GM12878 (cell line): ENCODE measurements at regions not wholly inside any gene's neighbourhood (a gene's known extent, or its start where the extent isn't known, plus 50 kb on each side); places are given as distances from the start of the nearest gene placed in this dataset.

ENCODE experiments used
- ATAC-seq: fragments of 200-7000 bp; cut with Tn5 transposase; 3 replicates; pipeline ENCODE4 v1.9.1; 2020; ENCODE audit warnings: mild to moderate bottlenecking, moderate library complexity
- BruUV-seq: library from RNA; stranded (reverse); fragments of 400-500 nt; replicated peaks from 2 replicates; lab custom pipeline; 2021; lab: Mats Ljungman, UMichigan
- CTCF ChIA-PET: fragments of 300-600 bp; sonication (Branson Sonifier 250); formaldehyde crosslinking; extraction: SDS; loops from one replicate; lab custom pipeline; 2021; ENCODE audit warnings: inconsistent platforms; lab: Yijun Ruan, JAX
- POLR2A ChIA-PET: fragments of 350-600 bp; formaldehyde crosslinking; extraction: SDS; loops from one replicate; lab custom pipeline; 2021; ENCODE audit warnings: inconsistent platforms; lab: Charles Lee
- RAD21 ChIA-PET: fragments of 300-600 bp; sonication (Branson Sonifier 250); formaldehyde crosslinking; loops from one replicate; lab custom pipeline; 2023; ENCODE audit warnings: antibody characterized with exemption; ENCODE audit not compliant: unreplicated experiment; lab: Charles Lee
- SMC1A ChIA-PET: fragments of 300-600 bp; sonication (Branson Sonifier 250); formaldehyde crosslinking; loops from one replicate; lab custom pipeline; 2023; ENCODE audit not compliant: unreplicated experiment, uncharacterized antibody; lab: Charles Lee
- DNase-seq: peaks from one replicate; pipeline ENCODE4 v3.0.0-alpha.2; 2011; ENCODE audit warnings: low read depth, low spot score
- FAIRE-seq: peaks from 3 replicates; lab custom pipeline; 2011; peaks lifted over from hg19 to GRCh38; lab: Jason Lieb, UNC
- H2AFZ ChIP-seq: 2 replicates; pipeline ENCODE4 v1.6.0; 2011; ENCODE audit warnings: low read depth, low read length, control low read depth; ENCODE audit not compliant: control insufficient read depth
- H3K27ac ChIP-seq: 2 replicates; pipeline ENCODE4 v1.5.1; 2011; ENCODE audit warnings: control low read depth; ENCODE audit not compliant: control insufficient read depth, insufficient read depth
- H3K27me3 ChIP-seq, 2 experiments: replicated peaks in 1 of 2; 2 replicates each; pipeline versions ENCODE4 v1.6.0 to v1.6.1; 2011; ENCODE audit warnings: low read length in 1 of 2; ENCODE audit not compliant: control insufficient read depth in 2 of 2, insufficient read depth in 2 of 2
- H3K36me3 ChIP-seq, 2 experiments: 2 replicates each; pipeline ENCODE4 v1.5.1; 2011; ENCODE audit warnings: low read length in 1 of 2; ENCODE audit not compliant: control insufficient read depth in 2 of 2, insufficient read depth in 2 of 2
- H3K4me1 ChIP-seq: 2 replicates; pipeline ENCODE4 v1.6.1; 2011; ENCODE audit warnings: mild to moderate bottlenecking, low read length, moderate library complexity, mixed read lengths; ENCODE audit not compliant: control insufficient read depth, insufficient read depth
- H3K4me2 ChIP-seq: 2 replicates; pipeline ENCODE4 v1.6.0; 2011; ENCODE audit warnings: control low read depth; ENCODE audit not compliant: control insufficient read depth, insufficient read depth
- H3K4me3 ChIP-seq: fragments of 200-600 bp; sonication (generic); 2 replicates; pipeline ENCODE4 v1.5.1; 2016
- H3K79me2 ChIP-seq: 2 replicates; pipeline ENCODE4 v1.6.0; 2011; ENCODE audit warnings: low read length; ENCODE audit not compliant: control insufficient read depth, insufficient read depth
- H3K9ac ChIP-seq: 2 replicates; pipeline ENCODE4 v1.8.0; 2011; ENCODE audit warnings: low read length, control low read depth, mixed read lengths; ENCODE audit not compliant: control insufficient read depth, insufficient read depth
- H3K9me3 ChIP-seq: replicated peaks from 3 replicates; pipeline ENCODE4 v1.5.1; 2011; ENCODE audit warnings: mild to moderate bottlenecking, low read length; ENCODE audit not compliant: control insufficient read depth, insufficient read depth
- H4K20me1 ChIP-seq: 2 replicates; pipeline ENCODE4 v1.6.0; 2011; ENCODE audit not compliant: control insufficient read depth, insufficient read depth
- ATF7 ChIP-seq: fragments of 450-650 bp; IDR thresholded peaks from 2 replicates; pipeline ENCODE4 v1.6.1; 2016; ENCODE audit warnings: low read depth, mild to moderate bottlenecking
- CHD4 ChIP-seq: fragments of 200-600 bp; sonication (generic); IDR thresholded peaks from 2 replicates; pipeline ENCODE4 v1.6.1; 2016; ENCODE audit warnings: mild to moderate bottlenecking
- ETV6 ChIP-seq, 2 experiments: fragments of 450-650 bp in 1 of 2; IDR thresholded peaks in 1 of 2; conservative IDR thresholded peaks in 1 of 2; 2 replicates each; pipeline ENCODE4 v1.6.1; 2014; ENCODE audit warnings: antibody characterized with exemption in 1 of 2, borderline replicate concordance in 1 of 2, low read depth in 1 of 2, mild to moderate bottlenecking in 1 of 2, moderate library complexity in 1 of 2
- NR2C2 ChIP-seq: IDR thresholded peaks from 2 replicates; pipeline ENCODE4 v1.6.1; 2011; ENCODE audit warnings: borderline replicate concordance, low read depth; ENCODE audit not compliant: control insufficient read depth, insufficient read length
- WGBS: methylation state at CpG from one replicate; pipeline ENCODE4 v1.1.6; 2016; ENCODE audit warnings: low lambda C conversion rate; ENCODE audit not compliant: insufficient replicate concordance, insufficient coverage; ENCODE audit errors: missing lambda C conversion rate; 5-methylcytosine and 5-hydroxymethylcytosine counted together
- in situ Hi-C: fragments of 300-500 bp; cut with MboI; formaldehyde crosslinking; loops from 9 replicates; pipeline ENCODE4 v1.14.3; 2018; ENCODE audit warnings: mixed read lengths
- intact Hi-C: fragments of 100-400 bp; cut with micrococcal nuclease; formaldehyde crosslinking; loops from one replicate; pipeline ENCODE4 v1.14.2; 2022; ENCODE audit not compliant: unreplicated experiment
- TF ChIP-seq, protein P1 (sequence below): fragments of 450-650 bp; IDR thresholded peaks from 2 replicates; pipeline ENCODE4 v1.6.1; 2017; ENCODE audit warnings: mild to moderate bottlenecking, moderate library complexity
- TF ChIP-seq, protein P2 (sequence below): IDR thresholded peaks from 2 replicates; pipeline ENCODE4 v1.6.1; 2012; ENCODE audit warnings: low read length, inconsistent platforms

DNA sequence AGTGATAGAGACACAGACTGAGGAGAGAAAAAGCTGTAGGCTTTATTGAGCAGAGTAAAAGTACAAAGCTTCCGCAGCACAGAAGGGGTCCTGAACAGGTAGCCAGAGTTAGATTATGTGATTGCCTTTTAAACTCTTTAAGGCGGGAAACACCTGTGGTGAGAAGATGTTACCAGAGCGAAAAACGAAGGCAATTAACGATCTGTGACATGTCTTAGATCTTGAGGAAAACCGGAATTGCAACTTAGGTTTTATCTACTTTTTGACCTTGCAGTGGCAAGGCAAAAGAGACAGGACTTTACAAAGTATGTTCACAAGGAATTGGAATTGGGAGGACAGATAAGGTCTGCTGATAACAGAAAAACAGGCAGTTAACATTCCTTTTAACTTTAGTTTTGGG lies 493.6 kb upstream of the FAT3 start:
- Histone ChIP-seq H3K4me1 (no peaks in the 10 kb centered on the region), H3K79me2 (no peaks in the 10 kb centered on the region), H3K4me3 (no peak overlapping the region), H3K9me3 (no peaks in the 10 kb centered on the region), H3K27me3 (no peaks in the 10 kb centered on the region), H3K27ac (no peak overlapping the region), H3K4me2 (no peak overlapping the region), H2AFZ (no peak overlapping the region), H4K20me1 (no peaks in the 10 kb centered on the region), H3K9ac (no peak overlapping the region), H3K36me3 (no peaks in the 10 kb centered on the region)
- ATAC-seq = no peak
- WGBS = 33% methylated on average over 6 of the region's 6 CpGs
- BruUV-seq = no TSS peak
- intact Hi-C loops (no loop called here), in situ Hi-C loops (no loop called here)
- CTCF ChIA-PET = no interaction called here
- POLR2A ChIA-PET = no interaction called here
- no peak for DNase-seq
- RAD21 ChIA-PET = no interaction called here
- TF ChIP-seq ATF7 (no peak), ETV6 (conservative IDR thresholded peaks at IDR 0.05 in 1 of 2, IDR thresholded peaks at IDR 0.05 in 1 of 2; ENCODE audit: borderline replicate concordance in 1 of 2, low read depth in 1 of 2) (no peak), CHD4 (no peak), NR2C2 (no peak)
- TF ChIP-seq, protein P1, sequence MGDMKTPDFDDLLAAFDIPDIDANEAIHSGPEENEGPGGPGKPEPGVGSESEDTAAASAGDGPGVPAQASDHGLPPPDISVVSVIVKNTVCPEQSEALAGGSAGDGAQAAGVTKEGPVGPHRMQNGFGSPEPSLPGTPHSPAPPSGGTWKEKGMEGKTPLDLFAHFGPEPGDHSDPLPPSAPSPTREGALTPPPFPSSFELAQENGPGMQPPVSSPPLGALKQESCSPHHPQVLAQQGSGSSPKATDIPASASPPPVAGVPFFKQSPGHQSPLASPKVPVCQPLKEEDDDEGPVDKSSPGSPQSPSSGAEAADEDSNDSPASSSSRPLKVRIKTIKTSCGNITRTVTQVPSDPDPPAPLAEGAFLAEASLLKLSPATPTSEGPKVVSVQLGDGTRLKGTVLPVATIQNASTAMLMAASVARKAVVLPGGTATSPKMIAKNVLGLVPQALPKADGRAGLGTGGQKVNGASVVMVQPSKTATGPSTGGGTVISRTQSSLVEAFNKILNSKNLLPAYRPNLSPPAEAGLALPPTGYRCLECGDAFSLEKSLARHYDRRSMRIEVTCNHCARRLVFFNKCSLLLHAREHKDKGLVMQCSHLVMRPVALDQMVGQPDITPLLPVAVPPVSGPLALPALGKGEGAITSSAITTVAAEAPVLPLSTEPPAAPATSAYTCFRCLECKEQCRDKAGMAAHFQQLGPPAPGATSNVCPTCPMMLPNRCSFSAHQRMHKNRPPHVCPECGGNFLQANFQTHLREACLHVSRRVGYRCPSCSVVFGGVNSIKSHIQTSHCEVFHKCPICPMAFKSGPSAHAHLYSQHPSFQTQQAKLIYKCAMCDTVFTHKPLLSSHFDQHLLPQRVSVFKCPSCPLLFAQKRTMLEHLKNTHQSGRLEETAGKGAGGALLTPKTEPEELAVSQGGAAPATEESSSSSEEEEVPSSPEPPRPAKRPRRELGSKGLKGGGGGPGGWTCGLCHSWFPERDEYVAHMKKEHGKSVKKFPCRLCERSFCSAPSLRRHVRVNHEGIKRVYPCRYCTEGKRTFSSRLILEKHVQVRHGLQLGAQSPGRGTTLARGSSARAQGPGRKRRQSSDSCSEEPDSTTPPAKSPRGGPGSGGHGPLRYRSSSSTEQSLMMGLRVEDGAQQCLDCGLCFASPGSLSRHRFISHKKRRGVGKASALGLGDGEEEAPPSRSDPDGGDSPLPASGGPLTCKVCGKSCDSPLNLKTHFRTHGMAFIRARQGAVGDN = no peak
- TF ChIP-seq, protein P2, sequence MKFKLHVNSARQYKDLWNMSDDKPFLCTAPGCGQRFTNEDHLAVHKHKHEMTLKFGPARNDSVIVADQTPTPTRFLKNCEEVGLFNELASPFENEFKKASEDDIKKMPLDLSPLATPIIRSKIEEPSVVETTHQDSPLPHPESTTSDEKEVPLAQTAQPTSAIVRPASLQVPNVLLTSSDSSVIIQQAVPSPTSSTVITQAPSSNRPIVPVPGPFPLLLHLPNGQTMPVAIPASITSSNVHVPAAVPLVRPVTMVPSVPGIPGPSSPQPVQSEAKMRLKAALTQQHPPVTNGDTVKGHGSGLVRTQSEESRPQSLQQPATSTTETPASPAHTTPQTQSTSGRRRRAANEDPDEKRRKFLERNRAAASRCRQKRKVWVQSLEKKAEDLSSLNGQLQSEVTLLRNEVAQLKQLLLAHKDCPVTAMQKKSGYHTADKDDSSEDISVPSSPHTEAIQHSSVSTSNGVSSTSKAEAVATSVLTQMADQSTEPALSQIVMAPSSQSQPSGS = no peak
- no peak for FAIRE-seq
- SMC1A ChIA-PET = interaction anchor here (0.7 kb wide), 1 partner anchor 954 kb away, joined by 3 read pairs; no protein-coding TSS in a partner anchor
